HG02970 (cell line): ENCODE measurements at regions not wholly inside any gene's neighbourhood (a gene's known extent, or its start where the extent isn't known, plus 50 kb on each side); places are given as distances from the start of the nearest gene placed in this dataset.
"Not testable (repeated sequence)": the region's sequence is repeated elsewhere in the genome, so short reads cannot be mapped to it uniquely, and the experiment has no call there.

ENCODE experiments used
- ATAC-seq: cut with Tn5 transposase; IDR thresholded peaks from one replicate; pipeline ENCODE4 v1.9.1; 2021; ENCODE audit warnings: mild to moderate bottlenecking, moderate library complexity, moderate number of reproducible peaks; ENCODE audit not compliant: unreplicated experiment, low FRiP score

- peak; percentile 80 for ATAC-seq
Measured at GRCh38 chr2:437756-438393, 150.0 kb upstream of the ALKAL2 start.

- no peak for ATAC-seq
Measured at GRCh38 chr2:437180-437579, 149.3 kb upstream of the ALKAL2 start.

DNA sequence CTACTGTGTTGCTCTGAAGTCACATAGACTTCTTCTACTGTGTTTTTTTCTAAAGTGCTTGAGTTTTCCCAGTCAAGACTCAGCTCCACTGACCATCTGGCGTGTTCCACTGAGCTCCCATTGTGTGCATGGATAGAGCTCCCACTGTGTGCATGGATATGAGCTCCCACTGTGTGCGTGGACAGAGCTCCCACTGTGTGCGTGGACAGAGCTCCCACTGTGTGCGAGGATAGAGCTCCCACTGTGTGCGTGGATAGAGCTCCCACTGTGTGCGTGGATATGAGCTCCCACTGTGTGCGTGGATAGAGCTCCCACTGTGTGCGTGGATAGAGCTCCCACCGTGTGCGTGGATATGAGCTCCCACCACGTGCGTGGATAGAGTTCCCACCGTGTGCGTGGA is 148.3 kb upstream of the ALKAL2 start:
- ATAC-seq: no peak

- no peak for ATAC-seq
Measured at GRCh38 chr2:434625-435024, 146.7 kb upstream of the ALKAL2 start.

GRCh38 chr2:433216-433615 is 145.3 kb upstream of the ALKAL2 start:
- no peak for ATAC-seq

DNA sequence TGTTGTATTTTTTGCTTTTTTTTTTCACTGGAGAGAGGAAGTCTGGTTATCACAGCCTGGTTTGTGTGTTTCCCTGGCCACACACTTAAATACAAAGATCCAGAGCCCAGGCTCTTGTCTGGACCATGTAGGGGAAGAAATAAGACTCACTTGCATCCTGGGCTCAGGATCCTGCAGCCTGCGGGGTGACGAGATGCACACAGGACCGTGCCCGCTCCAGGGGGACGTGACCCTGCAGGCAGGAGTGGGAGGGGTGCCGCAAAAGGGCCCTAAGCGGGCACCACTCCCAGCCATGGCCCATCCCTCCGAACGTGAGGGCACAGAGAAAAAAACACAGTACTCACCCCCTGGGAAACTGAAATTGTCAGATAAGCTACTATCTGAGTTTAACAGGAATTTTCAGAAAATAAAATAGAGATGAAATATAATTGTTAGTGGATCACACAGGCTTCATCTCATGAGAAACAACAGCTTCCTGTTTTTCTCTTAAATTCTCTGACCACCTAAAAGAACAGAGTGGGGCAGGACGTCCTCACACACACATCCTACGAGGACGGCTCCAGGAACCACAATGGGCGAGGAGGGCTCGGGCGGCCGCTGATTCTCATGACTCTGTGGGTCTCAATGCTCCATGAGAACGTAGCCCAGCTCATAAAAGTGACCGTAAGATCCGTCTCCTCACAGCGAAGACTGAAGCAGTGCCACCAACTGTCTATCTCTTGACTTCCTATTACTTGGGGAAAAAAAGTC is 142.6 kb upstream of the ALKAL2 start:
- no peak for ATAC-seq

GRCh38 chr2:429575-430254 is 141.8 kb upstream of the ALKAL2 start:
- ATAC-seq: no peak

DNA sequence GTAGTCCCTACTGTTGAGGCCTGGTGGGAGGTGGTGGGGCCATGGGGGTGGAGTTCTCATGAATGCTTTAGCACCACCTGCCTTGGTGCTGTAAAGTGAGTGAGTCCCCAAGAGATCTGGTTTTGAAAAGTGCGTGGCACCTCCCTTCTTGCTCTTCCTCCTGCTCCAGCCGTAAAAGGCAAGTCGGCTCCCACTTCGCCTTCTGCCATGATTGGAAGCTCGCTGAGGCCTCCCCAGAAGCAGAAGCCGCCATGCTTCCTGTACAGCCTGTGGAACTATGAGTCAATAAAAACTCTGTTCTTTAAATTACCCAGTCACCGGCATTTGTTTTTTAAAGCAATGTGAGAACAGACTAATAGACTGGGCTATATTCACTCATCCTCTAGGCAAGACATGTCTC is 141.3 kb upstream of the ALKAL2 start:
- no peak for ATAC-seq

GRCh38 chr2:428591-428990 is 140.7 kb upstream of the ALKAL2 start:
- ATAC-seq: no peak

- not testable (repeated sequence) for ATAC-seq
Measured at GRCh38 chr2:426696-427095, 138.8 kb upstream of the ALKAL2 start.

GRCh38 chr2:425947-426346 is 138.1 kb upstream of the ALKAL2 start:
- ATAC-seq: no peak

DNA sequence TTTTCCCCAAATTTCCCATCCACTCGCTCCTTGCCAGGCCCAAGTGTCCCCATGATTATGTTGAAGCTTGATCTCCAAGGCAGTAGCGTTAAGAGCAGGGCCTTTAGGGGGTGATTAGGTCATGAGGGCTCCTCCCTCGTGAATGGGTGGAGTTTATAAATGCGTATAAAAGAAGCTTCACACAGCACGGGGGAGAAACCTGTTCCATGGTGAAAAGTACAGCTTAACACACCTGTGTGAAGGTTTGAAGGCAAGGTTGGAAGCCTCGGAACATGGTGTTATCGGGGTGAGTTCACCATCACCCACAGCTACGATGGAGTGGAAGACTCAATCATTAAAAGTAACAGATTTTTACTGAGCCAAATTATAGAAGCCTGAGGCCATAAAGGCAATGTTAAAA is 137.4 kb upstream of the ALKAL2 start:
- ATAC-seq: no peak

DNA sequence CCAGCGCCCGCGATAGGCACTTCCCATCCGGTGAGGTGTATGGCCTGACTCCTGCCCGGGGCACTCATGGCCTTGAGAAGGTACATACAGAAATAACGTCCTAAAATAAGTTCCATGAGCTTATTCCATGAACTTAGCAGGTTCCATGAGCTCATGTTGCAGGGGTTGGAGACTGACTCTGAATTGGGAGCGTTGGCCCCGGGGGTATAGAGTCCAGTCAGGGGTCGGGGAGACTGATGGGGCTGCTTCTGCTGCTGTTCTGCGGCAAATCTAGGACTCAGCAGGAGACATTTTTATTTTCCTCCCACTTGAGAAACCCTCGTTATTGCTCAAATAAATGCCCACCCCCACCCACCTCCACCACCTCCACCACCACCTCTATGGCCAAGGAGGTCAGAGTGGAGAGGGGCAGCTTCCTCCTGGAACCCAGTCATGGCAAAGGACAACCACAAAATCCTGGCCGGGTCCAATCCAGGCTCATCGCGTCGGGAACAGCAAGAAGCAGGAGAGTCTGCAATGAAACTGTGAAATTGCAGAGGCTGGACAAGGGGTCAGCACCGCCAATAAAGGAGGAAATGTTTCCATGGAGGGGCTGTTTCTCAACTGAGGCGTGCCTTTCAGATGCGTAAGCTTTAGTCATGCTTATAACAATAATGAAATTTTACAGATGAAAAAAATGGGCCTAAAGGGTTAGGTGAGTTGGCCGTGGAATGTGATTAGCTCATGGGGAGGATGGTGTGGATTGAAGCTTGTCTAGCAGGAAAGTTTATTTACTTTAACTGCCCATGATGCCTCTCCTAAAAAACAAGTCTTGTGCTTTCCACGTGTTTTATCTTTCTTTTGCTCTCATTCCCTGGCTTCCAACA is 136.6 kb upstream of the ALKAL2 start:
- ATAC-seq: no peak

GRCh38 chr2:423479-423878 is 135.6 kb upstream of the ALKAL2 start:
- ATAC-seq: no peak

- ATAC-seq: no peak
Measured at GRCh38 chr2:422676-423435, 135.0 kb upstream of the ALKAL2 start.

- ATAC-seq: no peak
Measured at GRCh38 chr2:421406-421805, 133.5 kb upstream of the ALKAL2 start.

DNA sequence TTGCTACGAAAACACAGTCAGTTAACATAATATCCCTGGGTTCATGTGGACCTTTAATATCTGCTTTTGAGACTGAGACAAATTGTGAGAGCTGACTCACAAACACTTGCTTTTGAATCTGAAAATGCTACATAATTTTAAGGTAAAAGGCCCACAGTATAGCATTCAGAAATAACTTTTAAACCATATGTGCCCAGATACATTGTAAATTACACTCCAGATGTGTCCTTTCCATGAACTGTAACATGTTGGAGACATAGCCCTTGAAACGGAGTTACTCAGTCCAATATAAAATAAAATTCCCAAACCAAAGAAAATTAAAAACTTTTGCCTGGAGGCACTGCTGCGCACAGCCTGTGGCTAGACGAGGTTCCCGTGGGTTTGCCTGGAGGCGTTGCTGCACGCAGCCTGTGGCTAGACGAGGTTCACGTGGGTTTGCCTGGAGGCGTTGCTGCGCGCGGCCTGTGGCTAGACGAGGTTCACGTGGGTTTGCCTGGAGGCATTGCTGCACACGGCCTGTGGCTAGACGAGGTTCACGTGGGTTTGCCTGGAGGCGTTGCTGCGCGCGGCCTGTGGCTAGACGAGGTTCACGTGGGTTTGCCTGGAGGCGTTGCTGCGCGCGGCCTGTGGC is 131.9 kb upstream of the ALKAL2 start:
- no peak for ATAC-seq

DNA sequence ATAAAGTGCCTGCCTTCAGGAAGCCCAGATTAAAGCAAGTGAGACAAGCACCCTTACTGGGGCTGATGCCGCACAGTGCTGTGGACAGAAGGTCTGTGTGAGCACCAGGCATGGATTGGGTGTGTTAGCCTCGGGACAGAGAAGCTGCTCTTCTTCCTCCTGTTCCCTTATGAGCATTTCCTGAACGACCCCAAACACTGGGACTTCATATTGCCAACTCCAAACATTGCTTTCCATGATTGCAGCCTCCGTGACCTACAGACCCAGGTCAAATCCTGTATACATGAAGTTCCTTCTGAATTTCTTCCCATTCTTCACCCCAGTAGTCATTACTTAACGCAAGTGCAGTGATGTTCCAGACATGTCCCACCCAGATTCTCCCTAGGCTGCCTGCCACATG is 129.8 kb upstream of the ALKAL2 start:
- ATAC-seq: no peak

DNA sequence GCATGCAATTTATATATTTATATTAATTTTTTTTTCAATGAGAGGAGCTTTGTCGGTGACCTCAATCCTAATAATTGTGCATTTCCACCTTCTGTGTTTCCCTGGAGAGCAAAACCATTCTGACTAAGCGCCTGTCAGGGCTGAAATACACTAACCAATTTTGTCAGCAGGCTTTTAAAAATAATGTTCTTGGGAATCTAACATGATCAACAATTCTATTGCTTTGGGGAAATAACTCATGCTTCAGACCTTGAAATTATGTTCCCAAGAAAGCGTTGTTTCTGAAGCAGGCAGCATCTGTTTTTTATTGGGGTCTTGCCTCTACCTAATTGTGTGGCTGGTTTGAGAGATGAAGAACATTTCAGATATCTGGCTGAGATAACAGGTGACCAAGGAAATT is 129.1 kb upstream of the ALKAL2 start:
- ATAC-seq: no peak
